Activated CD4-positive, alpha-beta memory T cell treated with anti-CD3 and anti-CD28 coated beads, Interleukin-2, amount 10 ng/mL, durations not matched to agents 7 days and 5 days (primary cell): ENCODE measurements at regions not wholly inside any gene's neighbourhood (a gene's known extent, or its start where the extent isn't known, plus 50 kb on each side); places are given as distances from the start of the nearest gene placed in this dataset.
"Not testable (repeated sequence)": the region's sequence is repeated elsewhere in the genome, so short reads cannot be mapped to it uniquely, and the experiment has no call there.

ENCODE experiments used
- CTCF ChIA-PET: fragments of 350-600 bp; sonication (Branson Sonifier 250); formaldehyde crosslinking; loops from one replicate; lab custom pipeline; 2021; ENCODE audit warnings: antibody characterized with exemption, inconsistent platforms; lab: Charles Lee
- POLR2A ChIA-PET: fragments of 350-600 bp; sonication (Branson Sonifier 250); formaldehyde crosslinking; loops from one replicate; lab custom pipeline; 2021; ENCODE audit warnings: antibody characterized with exemption; lab: Charles Lee
- DNase-seq: peaks from one replicate; pipeline ENCODE4 v3.0.0-alpha.2; 2020
- H3K27ac Mint-ChIP-seq: one replicate; pipeline ENCODE4 v1.8.0; 2021; ENCODE audit warnings: mild to moderate bottlenecking, mixed read lengths
- H3K27me3 Mint-ChIP-seq: one replicate; pipeline ENCODE4 v1.8.0; 2021; ENCODE audit warnings: mixed read lengths
- H3K36me3 Mint-ChIP-seq: one replicate; pipeline ENCODE4 v1.8.0; 2021; ENCODE audit warnings: low read depth, mixed read lengths
- H3K4me1 Mint-ChIP-seq: one replicate; pipeline ENCODE4 v1.8.0; 2021; ENCODE audit warnings: mixed read lengths
- H3K4me3 Mint-ChIP-seq: one replicate; pipeline ENCODE4 v1.8.0; 2021; ENCODE audit warnings: mild to moderate bottlenecking, mixed read lengths
- H3K9me3 Mint-ChIP-seq: one replicate; pipeline ENCODE4 v1.8.0; 2021; ENCODE audit warnings: mixed read lengths

DNA sequence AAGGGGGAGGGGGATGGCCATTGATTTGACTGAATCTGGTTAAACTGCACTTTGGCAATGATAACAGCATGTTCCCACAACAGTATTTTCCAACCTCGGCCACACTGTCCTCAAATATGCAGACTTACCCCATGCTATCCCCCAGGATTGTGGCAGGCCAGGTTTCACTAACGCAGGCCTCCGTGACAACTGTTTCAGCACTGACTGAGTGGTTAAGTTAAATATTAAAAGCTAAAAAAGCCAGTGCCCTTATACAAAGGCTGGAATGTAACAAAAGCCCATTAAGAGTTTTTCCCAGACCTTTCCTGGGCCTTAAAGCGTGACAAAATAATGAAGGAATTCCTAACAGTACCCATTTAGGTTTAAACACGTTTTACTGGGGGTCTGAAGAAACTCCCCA lies 202.9 kb downstream of the USP25 start:
- H3K9me3 Mint-ChIP-seq = no peaks in the 10 kb centered on the region
- no peaks in the 10 kb centered on the region for H3K4me1 Mint-ChIP-seq
- ChIA-PET POLR2A (no interaction called here), CTCF (no interaction called here)
- no peak for DNase-seq
- H3K27me3 Mint-ChIP-seq = peaks cover 2% of the 10 kb centered on the region
- no peak overlapping the region for H3K27ac Mint-ChIP-seq
- no peaks in the 10 kb centered on the region for H3K36me3 Mint-ChIP-seq
- no peak overlapping the region for H3K4me3 Mint-ChIP-seq

GRCh38 chr21:15935530-15935929 lies 205.7 kb downstream of the USP25 start:
- no peak overlapping the region for H3K27ac Mint-ChIP-seq
- H3K36me3 Mint-ChIP-seq = no peaks in the 10 kb centered on the region
- H3K27me3 Mint-ChIP-seq = no peaks in the 10 kb centered on the region
- DNase-seq = no peak
- H3K4me3 Mint-ChIP-seq = no peak overlapping the region
- ChIA-PET POLR2A (no interaction called here), CTCF (no interaction called here)
- H3K4me1 Mint-ChIP-seq = no peaks in the 10 kb centered on the region
- H3K9me3 Mint-ChIP-seq = no peaks in the 10 kb centered on the region

GRCh38 chr21:15943009-15943666 lies 213.4 kb downstream of the USP25 start:
- peaks cover 4% of the 10 kb centered on the region for H3K27me3 Mint-ChIP-seq
- no peaks in the 10 kb centered on the region for H3K4me1 Mint-ChIP-seq
- CTCF ChIA-PET = no interaction called here
- no peak for DNase-seq
- H3K4me3 Mint-ChIP-seq = no peak overlapping the region
- H3K27ac Mint-ChIP-seq = no peak overlapping the region
- H3K9me3 Mint-ChIP-seq = no peaks in the 10 kb centered on the region
- POLR2A ChIA-PET = no interaction called here
- H3K36me3 Mint-ChIP-seq = no peaks in the 10 kb centered on the region

DNA sequence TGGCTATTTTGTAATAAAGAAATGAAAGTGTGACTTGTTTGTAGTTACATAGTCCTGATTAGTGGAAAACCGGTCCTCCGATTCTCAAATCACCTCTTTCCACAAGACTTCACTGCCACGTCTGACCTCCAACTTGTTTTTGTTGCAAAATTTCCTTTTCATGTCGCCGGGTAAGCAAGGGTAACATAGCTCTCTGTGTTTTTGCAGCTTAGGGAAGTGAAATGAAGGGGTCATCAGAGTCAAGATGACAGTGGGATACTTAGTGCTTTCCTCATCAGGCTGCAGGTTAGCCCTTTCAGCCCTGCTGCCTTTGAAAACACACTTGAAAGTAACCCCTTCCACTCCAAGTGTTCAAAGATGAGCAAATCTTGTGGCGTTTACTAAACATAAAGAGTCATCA lies 217.9 kb downstream of the USP25 start:
- Mint-ChIP-seq H3K9me3 (peaks cover 4% of the 10 kb centered on the region), H3K27me3 (peaks cover 4% of the 10 kb centered on the region), H3K4me1 (no peaks in the 10 kb centered on the region), H3K36me3 (no peaks in the 10 kb centered on the region), H3K4me3 (no peak overlapping the region), H3K27ac (no peak overlapping the region)
- ChIA-PET POLR2A (no interaction called here), CTCF (no interaction called here)
- no peak for DNase-seq

DNA sequence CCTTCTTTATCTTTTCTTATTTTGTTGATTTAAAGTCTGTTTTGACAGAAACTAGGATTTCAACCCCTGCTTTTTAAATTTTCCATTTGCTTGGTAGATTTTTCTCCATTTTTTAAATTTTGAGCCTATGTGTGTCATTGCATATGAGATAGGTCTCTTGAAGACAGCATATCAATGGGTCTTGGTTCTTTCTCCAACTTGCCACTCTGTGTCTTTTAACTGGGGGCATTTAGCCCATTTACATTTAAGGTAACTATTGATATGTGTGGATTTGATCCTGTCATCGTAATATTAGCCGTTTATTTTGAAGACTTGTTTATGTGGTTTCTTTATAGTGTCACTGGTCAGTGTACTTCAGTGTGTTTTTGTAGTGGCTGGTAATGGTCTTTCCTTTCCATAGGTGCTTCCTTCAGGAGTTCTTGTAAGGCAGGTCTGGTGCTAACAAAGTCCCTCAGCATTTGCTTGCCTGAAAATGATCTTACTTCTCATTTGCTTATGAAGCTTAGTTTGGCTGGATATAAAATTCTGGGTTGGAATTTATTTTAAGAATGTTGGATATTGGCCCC lies 223.9 kb downstream of the USP25 start:
- Mint-ChIP-seq H3K4me3 (no peak overlapping the region), H3K27ac (no peak overlapping the region), H3K27me3 (no peaks in the 10 kb centered on the region), H3K9me3 (peaks cover 17% of the 10 kb centered on the region), H3K36me3 (no peaks in the 10 kb centered on the region), H3K4me1 (no peaks in the 10 kb centered on the region)
- ChIA-PET POLR2A (no interaction called here), CTCF (no interaction called here)
- no peak for DNase-seq

DNA sequence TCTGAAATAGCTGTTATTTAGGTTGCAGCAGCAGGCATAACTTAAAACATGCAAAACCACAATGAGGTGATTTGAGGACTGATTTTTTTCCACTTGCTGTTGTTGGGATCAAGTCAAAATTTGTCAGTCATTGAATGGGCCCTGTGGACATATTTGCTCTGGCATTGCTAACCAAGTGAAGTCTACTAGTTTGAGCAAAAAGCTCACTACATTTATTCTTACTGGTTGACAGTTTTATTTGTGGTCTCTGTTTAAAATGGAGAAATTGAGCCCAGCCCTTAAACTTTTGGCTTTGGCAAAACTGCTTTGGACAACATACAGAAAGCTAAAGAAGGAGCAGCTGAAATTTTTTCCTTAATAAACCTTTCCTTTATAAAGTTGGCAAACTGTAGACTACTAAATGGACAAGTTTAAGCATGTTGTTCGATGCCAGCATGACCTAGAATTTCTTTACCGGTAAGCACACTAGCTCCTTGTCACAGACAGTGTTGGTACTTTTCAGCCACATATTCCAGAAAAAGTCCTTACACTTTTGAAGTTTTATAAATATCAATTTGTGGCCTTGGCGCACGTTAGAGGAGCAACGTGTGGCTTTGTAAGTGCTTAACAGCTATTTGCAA lies 234.6 kb downstream of the USP25 start:
- no peak for DNase-seq
- Mint-ChIP-seq H3K36me3 (no peaks in the 10 kb centered on the region), H3K4me1 (no peaks in the 10 kb centered on the region), H3K27me3 (no peaks in the 10 kb centered on the region), H3K27ac (no peak overlapping the region), H3K9me3 (no peaks in the 10 kb centered on the region), H3K4me3 (no peak overlapping the region)
- ChIA-PET POLR2A (no interaction called here), CTCF (no interaction called here)

DNA sequence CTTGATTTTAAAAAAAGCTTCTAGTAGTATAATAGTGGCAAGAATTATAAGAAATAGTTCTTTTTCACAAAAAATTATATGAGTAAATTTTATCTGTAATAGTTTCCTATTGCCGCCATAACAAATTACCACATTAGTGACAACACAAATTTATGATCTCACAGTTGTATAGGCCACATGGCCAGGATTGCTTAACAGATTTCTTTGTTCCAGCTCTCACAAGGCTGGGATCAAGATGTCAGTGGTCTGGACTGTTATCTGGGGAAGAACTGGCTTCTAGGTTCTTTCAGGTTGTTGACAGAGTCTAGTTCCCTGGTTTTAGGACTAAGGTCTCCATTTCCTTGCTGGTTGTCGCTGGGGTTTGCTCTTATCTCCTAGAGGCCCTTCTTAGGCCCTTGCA lies 236.4 kb downstream of the USP25 start:
- DNase-seq = no peak
- Mint-ChIP-seq H3K27me3 (no peaks in the 10 kb centered on the region), H3K36me3 (no peaks in the 10 kb centered on the region), H3K27ac (no peak overlapping the region), H3K9me3 (no peaks in the 10 kb centered on the region), H3K4me3 (no peak overlapping the region), H3K4me1 (no peaks in the 10 kb centered on the region)
- ChIA-PET CTCF (no interaction called here), POLR2A (no interaction called here)

DNA sequence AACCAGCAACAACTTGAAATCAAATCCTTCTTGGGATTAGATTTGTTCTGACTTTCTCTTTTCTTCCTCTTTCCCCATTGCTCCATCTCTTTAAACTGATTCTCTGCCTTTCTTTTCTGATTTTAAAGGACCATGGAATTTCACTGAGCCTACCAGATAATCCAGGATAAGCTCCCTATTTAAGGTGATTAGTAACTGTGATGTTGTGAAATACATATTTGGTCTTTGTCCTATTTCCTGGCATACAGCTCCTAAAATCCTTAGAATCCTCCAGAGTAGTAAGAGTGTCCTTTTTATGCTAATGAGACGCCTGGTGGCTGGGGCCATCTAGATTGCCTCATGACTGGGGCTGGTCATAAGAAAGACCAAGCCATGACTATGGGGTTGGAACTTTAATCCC lies 236.9 kb downstream of the USP25 start:
- Mint-ChIP-seq H3K4me1 (no peaks in the 10 kb centered on the region), H3K4me3 (no peak overlapping the region), H3K9me3 (no peaks in the 10 kb centered on the region), H3K27me3 (no peaks in the 10 kb centered on the region), H3K27ac (no peak overlapping the region), H3K36me3 (no peaks in the 10 kb centered on the region)
- no peak for DNase-seq
- ChIA-PET POLR2A (no interaction called here), CTCF (no interaction called here)

DNA sequence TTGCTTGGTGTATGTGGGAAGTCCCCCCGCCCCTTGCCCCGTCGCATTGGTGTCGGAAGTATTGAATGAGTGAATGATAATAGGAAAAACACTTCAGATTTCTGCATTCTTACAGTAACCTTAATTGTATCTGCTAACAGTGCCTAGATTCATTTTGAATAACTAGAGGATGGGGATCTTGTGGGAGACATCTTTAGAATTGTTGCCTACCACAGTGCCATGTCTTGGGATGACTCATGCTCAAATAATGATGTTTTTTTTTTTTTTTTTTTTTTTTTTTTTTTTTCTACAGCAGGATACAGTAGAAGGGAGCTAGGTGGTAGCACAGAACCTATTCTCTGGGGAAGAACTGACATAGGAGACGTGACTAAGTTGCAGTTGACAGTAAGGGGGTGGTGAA lies 237.9 kb downstream of the USP25 start:
- no peaks in the 10 kb centered on the region for H3K4me1 Mint-ChIP-seq
- no peaks in the 10 kb centered on the region for H3K36me3 Mint-ChIP-seq
- no peaks in the 10 kb centered on the region for H3K27me3 Mint-ChIP-seq
- CTCF ChIA-PET = no interaction called here
- H3K27ac Mint-ChIP-seq = no peak overlapping the region
- no peak overlapping the region for H3K4me3 Mint-ChIP-seq
- H3K9me3 Mint-ChIP-seq = no peaks in the 10 kb centered on the region
- DNase-seq = no peak
- POLR2A ChIA-PET = no interaction called here

DNA sequence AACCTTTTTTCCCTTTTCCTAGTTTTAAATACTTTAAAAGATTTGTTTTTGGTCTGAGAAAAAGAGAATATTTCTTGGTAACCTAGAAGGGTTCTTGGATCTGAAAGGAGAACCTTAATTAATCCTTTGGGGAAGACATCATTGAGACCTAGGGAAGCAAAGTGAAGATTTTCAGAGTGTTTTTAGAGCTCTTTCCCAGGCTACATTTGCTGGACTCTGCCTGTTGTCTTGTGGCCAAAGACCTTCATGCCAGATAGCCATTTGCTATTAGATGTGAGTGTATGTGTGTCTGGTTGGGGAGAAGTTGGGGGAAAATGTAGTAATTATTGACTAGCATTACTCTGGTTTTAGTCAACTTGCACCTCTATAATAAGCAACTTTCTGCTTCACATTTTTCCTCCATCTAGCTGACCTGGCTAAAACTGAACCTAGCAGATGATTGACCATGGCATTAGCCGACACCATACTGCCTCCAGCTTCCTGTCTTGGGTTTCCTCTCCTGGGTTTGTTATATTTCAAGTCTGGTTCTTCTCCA lies 239.1 kb downstream of the USP25 start:
- no peaks in the 10 kb centered on the region for H3K4me1 Mint-ChIP-seq
- ChIA-PET CTCF (no interaction called here), POLR2A (no interaction called here)
- no peak overlapping the region for H3K27ac Mint-ChIP-seq
- no peaks in the 10 kb centered on the region for H3K36me3 Mint-ChIP-seq
- no peaks in the 10 kb centered on the region for H3K9me3 Mint-ChIP-seq
- H3K27me3 Mint-ChIP-seq = no peaks in the 10 kb centered on the region
- H3K4me3 Mint-ChIP-seq = no peak overlapping the region
- no peak for DNase-seq

DNA sequence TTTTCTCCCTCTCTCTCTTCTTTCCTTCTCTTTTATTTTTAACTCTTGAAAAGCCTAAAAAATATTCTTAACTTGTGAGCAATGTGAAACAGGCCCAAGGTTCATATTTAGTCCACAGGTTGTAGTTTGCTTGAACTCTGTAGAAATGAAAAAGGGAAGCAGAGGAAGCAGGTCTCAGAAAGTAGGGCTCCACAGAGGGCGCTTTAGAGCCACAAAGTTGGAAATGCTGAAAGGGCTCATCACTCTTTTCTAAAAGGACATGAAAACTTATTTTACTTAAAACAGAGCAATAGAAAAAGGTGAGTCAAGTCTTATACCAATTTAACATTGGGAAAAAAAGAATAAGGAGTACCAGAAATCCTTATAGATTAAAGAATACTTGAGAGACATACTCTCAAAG lies 247.0 kb downstream of the USP25 start:
- Mint-ChIP-seq H3K4me3 (no peak overlapping the region), H3K9me3 (no peaks in the 10 kb centered on the region), H3K27ac (no peak overlapping the region), H3K4me1 (no peaks in the 10 kb centered on the region), H3K36me3 (no peaks in the 10 kb centered on the region), H3K27me3 (no peaks in the 10 kb centered on the region)
- POLR2A ChIA-PET = no interaction called here
- CTCF ChIA-PET = no interaction called here
- no peak for DNase-seq

DNA sequence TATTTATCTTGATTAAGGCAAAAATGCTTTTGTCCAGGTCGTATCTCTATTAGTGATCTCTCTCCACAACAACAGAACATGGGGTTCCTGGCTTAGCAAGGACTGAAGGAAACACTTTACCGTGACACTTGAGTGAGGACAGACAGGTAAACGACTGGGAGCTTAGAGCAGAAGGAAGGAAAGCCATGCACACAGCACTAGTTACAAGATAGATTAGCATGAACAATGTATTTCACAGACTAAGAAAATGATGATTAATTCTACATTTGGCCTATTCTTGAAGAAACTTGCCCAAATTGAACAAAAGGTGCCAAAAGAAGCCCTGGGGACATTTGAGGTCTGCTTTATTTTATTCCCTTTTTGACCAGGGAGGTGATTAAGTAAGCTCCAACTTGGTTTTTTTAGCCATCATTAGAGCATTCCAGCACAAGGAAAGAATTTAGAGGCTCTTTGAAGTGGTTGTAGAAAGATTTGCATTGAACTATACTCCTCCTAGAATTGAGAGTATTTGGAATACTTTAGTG lies 248.5 kb downstream of the USP25 start:
- H3K9me3 Mint-ChIP-seq = no peaks in the 10 kb centered on the region
- H3K36me3 Mint-ChIP-seq = no peaks in the 10 kb centered on the region
- DNase-seq = no peak
- H3K27me3 Mint-ChIP-seq = no peaks in the 10 kb centered on the region
- H3K4me3 Mint-ChIP-seq = no peak overlapping the region
- CTCF ChIA-PET = no interaction called here
- POLR2A ChIA-PET = no interaction called here
- no peak overlapping the region for H3K27ac Mint-ChIP-seq
- no peaks in the 10 kb centered on the region for H3K4me1 Mint-ChIP-seq

- H3K4me1 Mint-ChIP-seq, H3K27ac Mint-ChIP-seq, H3K36me3 Mint-ChIP-seq, DNase-seq, H3K27me3 Mint-ChIP-seq, H3K4me3 Mint-ChIP-seq, POLR2A ChIA-PET, H3K9me3 Mint-ChIP-seq, CTCF ChIA-PET: not testable (repeated sequence)
Measured at GRCh38 chr21:15979493-15979892, 249.7 kb downstream of the USP25 start.

DNA sequence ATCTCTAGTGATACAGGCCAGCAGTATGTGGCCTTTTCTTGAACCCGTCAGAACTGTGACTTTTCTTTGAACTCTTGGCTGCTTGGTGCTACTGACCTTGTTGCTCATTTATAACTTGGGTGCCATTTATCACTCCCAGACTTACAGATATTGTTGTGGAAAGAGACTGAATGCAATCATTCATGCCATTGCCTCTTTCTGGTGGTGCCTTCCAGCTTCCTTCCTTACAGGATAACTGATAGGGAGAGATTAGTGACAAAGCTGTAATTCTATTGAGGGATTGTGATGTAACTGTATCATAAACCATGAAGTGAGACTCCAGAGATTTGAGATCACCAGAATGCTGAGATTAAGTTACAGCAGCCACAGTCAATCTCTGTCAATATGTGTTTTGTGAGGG lies 256.5 kb downstream of the USP25 start:
- Mint-ChIP-seq H3K9me3 (no peaks in the 10 kb centered on the region), H3K36me3 (no peaks in the 10 kb centered on the region), H3K4me3 (no peak overlapping the region), H3K27me3 (no peaks in the 10 kb centered on the region), H3K27ac (no peak overlapping the region), H3K4me1 (no peaks in the 10 kb centered on the region)
- ChIA-PET POLR2A (no interaction called here), CTCF (no interaction called here)
- no peak for DNase-seq
